Kidney (tissue), 13 donors: ENCODE measurements at regions not wholly inside any gene's neighbourhood (a gene's known extent, or its start where the extent isn't known, plus 50 kb on each side); places are given as distances from the start of the nearest gene placed in this dataset.

ENCODE experiments used
- DNase-seq, 5 donors: peaks; one replicate each; pipeline ENCODE4 v3.0.0-alpha.2; 2013 to 2020
- FAIRE-seq: peaks from 2 replicates; lab custom pipeline; 2012; peaks lifted over from hg19 to GRCh38; lab: Jason Lieb, UNC
- H3K27ac ChIP-seq, 2 donors: one replicate each; pipeline ENCODE4 v1.7.0; 2013; ENCODE audit warnings: low read depth in 2 of 2, low read length in 2 of 2, inconsistent platforms in 1 of 2
- H3K27me3 ChIP-seq: one replicate; pipeline ENCODE4 v1.7.1; 2013; ENCODE audit warnings: low read length, inconsistent platforms; ENCODE audit not compliant: control insufficient read depth, insufficient read depth
- H3K36me3 ChIP-seq, 3 donors: one replicate each; pipeline versions ENCODE4 v1.7.0 to v1.7.1; 2013; ENCODE audit warnings: low read length in 3 of 3, control low read depth in 1 of 3, inconsistent platforms in 1 of 3; ENCODE audit not compliant: insufficient read depth in 3 of 3, control insufficient read depth in 2 of 3
- H3K4me1 ChIP-seq, 3 donors: one replicate each; pipeline versions ENCODE4 v1.7.0 to v1.7.1; 2013; ENCODE audit warnings: low read length in 3 of 3, inconsistent platforms in 1 of 3, low read depth in 1 of 3; ENCODE audit not compliant: control insufficient read depth in 2 of 3, insufficient read depth in 2 of 3
- H3K4me3 ChIP-seq, 3 donors: one replicate each; pipeline versions ENCODE4 v1.7.0 to v1.8.1; 2013; ENCODE audit warnings: low read length in 3 of 3, control low read depth in 1 of 3, inconsistent platforms in 1 of 3
- H3K9ac ChIP-seq, 3 donors: one replicate each; pipeline versions ENCODE4 v1.7.0 to v1.7.1; 2013; ENCODE audit warnings: low read length in 3 of 3, control low read depth in 1 of 3, inconsistent platforms in 1 of 3
- H3K9me3 ChIP-seq, 3 donors: one replicate each; pipeline versions ENCODE4 v1.7.0 to v1.7.1; 2013; ENCODE audit warnings: low read length in 3 of 3, control low read depth in 1 of 3, inconsistent platforms in 1 of 3; ENCODE audit not compliant: control insufficient read depth in 2 of 3, insufficient read depth in 1 of 3
- intact Hi-C: fragments of 100-400 bp; cut with DNase I; formaldehyde crosslinking; loops from one replicate; pipeline ENCODE4 v1.11.1; 2022
- TF ChIP-seq, protein P1 (sequence below): IDR thresholded peaks from 3 replicates; pipeline ENCODE4 v1.5.1; 2012; ENCODE audit warnings: mild to moderate bottlenecking, moderate library complexity, borderline replicate concordance; ENCODE audit not compliant: insufficient read depth; ENCODE audit errors: extremely low read depth
- donor health status: control.
- donor health status: control.
- donor health status: control.
- donor health status: control.
- donor health status: control.
- donor health status: DM: yes; HTN: yes; CAD: no.
- donor health status: Normal renal cell carcinoma (clear cell type).

DNA sequence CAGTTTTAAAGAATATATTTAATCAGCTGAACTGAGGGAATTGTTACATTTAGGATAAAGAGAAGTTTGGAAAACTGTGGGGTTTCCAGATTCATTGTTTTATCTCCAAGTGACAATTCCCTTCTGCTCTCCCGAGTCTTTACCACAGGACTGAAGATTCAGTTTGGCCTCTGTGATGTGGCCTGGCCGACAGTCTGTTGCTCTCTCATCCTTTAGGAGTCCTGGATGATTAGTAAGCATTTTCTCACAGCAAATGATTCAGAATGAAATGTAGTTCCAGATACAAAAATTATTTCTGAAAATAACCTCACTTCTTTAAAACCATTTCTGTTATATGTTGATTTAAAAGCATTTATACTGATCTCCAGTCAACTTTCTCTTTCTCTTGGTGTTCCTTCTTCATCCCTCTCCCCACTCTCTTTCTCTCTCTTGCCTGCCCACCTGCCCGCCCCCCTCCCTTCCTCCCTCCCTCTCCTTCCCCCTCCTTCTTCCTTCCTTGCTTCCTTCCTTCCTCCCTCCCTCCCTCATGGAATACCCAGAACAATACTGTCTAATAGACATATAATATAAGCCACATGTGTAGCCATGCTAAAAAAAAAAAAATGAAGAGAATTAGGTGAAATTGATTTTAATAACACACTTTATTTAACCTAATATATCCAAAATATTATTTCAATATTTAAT is 254.9 kb downstream of the PRL start:
- H3K9ac ChIP-seq = no peak overlapping the region
- H3K4me1 ChIP-seq = peaks cover 0 to 13% (median 13%) of the 10 kb centered on the region in 3 donors
- H3K9me3 ChIP-seq = no peaks in the 10 kb centered on the region
- TF ChIP-seq, protein P1, sequence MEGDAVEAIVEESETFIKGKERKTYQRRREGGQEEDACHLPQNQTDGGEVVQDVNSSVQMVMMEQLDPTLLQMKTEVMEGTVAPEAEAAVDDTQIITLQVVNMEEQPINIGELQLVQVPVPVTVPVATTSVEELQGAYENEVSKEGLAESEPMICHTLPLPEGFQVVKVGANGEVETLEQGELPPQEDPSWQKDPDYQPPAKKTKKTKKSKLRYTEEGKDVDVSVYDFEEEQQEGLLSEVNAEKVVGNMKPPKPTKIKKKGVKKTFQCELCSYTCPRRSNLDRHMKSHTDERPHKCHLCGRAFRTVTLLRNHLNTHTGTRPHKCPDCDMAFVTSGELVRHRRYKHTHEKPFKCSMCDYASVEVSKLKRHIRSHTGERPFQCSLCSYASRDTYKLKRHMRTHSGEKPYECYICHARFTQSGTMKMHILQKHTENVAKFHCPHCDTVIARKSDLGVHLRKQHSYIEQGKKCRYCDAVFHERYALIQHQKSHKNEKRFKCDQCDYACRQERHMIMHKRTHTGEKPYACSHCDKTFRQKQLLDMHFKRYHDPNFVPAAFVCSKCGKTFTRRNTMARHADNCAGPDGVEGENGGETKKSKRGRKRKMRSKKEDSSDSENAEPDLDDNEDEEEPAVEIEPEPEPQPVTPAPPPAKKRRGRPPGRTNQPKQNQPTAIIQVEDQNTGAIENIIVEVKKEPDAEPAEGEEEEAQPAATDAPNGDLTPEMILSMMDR = no peak
- FAIRE-seq (no peak), DNase-seq (no peak)
- no peaks in the 10 kb centered on the region for H3K27me3 ChIP-seq
- intact Hi-C loops = no loop called here
- H3K4me3 ChIP-seq = no peak overlapping the region
- no peaks in the 10 kb centered on the region for H3K36me3 ChIP-seq
- H3K27ac ChIP-seq = no peak overlapping the region

DNA sequence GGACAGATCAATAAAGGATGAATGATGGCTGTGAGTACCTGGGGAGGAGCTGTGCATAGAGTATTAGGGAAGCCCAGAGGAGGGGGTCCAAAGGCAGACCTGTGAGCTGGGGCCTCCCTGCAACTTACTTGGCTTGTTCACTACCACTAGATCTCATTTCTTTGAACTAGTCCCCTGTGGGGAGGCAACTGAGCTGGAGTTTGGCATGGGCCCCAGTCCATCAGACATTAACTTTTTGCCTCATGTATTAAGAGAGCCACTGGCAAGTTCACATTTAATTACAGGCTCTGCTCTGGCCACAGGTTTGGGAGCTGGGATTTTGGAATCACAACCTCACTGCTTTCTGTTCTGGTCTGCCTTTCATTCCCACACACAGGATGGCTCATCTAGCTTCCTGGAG is 254.1 kb downstream of the PRL start:
- intact Hi-C loops = no loop called here
- H3K4me3 ChIP-seq = peak overlapping the region in 2 of 3 donors; percentile 5 to 32
- no peaks in the 10 kb centered on the region for H3K9me3 ChIP-seq
- peak overlapping the region; percentile 64 to 83 for H3K27ac ChIP-seq
- FAIRE-seq (no peak), DNase-seq (peak in 1 of 5 donors; percentile 71)
- H3K36me3 ChIP-seq = no peaks in the 10 kb centered on the region
- no peaks in the 10 kb centered on the region for H3K27me3 ChIP-seq
- TF ChIP-seq, protein P1 = no peak
- H3K9ac ChIP-seq = peak overlapping the region in 1 of 3 donors; percentile 10
- H3K4me1 ChIP-seq = peaks cover 0 to 13% (median 10%) of the 10 kb centered on the region in 3 donors

DNA sequence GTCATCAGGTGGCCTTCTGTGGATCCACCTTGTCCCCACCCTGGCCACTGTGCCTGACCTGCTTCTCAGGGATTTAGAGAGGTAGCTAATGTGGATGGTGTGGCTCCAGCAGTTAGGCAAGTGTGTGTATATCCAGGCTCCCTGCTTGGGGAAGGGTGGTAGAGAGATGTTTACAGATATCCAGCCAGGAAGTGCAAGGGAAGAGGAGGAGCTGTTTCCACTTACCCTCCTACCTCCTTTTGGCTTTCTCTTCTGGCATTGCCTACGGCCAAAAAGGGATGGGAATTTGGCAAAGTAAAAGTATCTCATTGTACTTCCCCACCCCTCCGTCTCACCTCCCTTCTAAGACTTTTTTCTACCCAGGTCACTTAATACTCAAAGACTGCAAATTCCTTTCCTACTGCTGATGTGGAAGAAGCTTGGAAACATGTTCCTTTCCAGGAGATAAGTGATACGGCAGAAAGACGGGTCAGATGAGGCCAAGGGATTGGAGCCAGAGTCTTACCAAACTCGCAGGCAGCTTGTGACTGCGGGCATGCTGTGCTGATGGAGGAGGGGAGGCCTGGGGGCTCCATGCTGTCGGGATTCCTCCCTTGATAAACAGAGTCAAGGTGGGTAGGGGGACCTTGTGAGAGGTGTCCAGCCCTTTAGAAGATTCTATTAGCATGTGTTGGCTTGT is 253.4 kb downstream of the PRL start:
- Histone ChIP-seq H3K27me3 (no peaks in the 10 kb centered on the region), H3K9me3 (no peaks in the 10 kb centered on the region), H3K36me3 (no peaks in the 10 kb centered on the region), H3K9ac (peak overlapping the region in 1 of 3 donors; percentile 10), H3K27ac (peak overlapping the region; percentile 64 to 83), H3K4me1 (peaks cover 0 to 13% (median 9%) of the 10 kb centered on the region in 3 donors), H3K4me3 (peak overlapping the region in 2 of 3 donors; percentile 5 to 32)
- intact Hi-C loops = no loop called here
- DNase-seq (no peak), FAIRE-seq (no peak)
- TF ChIP-seq, protein P1 = no peak
